Neuronal stem cell (in vitro differentiated cells): ENCODE measurements at regions not wholly inside any gene's neighbourhood (a gene's known extent, or its start where the extent isn't known, plus 50 kb on each side); places are given as distances from the start of the nearest gene placed in this dataset.

ENCODE experiments used
- DNase-seq: peaks from one replicate; pipeline ENCODE4 v3.0.0-alpha.2; 2013; ENCODE audit warnings: low spot score
- H2AFZ ChIP-seq: one replicate; pipeline ENCODE4 v1.6.1; 2013; ENCODE audit warnings: mild to moderate bottlenecking, low read length, inconsistent platforms
- H2AK5ac ChIP-seq: 2 replicates; pipeline ENCODE4 v1.6.1; 2013; ENCODE audit warnings: low read depth, mild to moderate bottlenecking, inconsistent platforms, low read length, moderate library complexity, mixed read lengths
- H2BK120ac ChIP-seq: 2 replicates; pipeline ENCODE4 v1.6.1; 2013; ENCODE audit warnings: low read depth, mild to moderate bottlenecking, inconsistent platforms, low read length, moderate library complexity, mixed read lengths
- H2BK12ac ChIP-seq: one replicate; pipeline ENCODE4 v1.6.1; 2013; ENCODE audit warnings: low read length, inconsistent platforms
- H2BK15ac ChIP-seq: 2 replicates; pipeline ENCODE4 v1.6.1; 2013; ENCODE audit warnings: mild to moderate bottlenecking, low read length, inconsistent platforms, mixed read lengths
- H2BK5ac ChIP-seq: one replicate; pipeline ENCODE4 v1.6.1; 2013; ENCODE audit warnings: inconsistent platforms, mild to moderate bottlenecking, low read length, moderate library complexity
- H3K14ac ChIP-seq: one replicate; pipeline ENCODE4 v1.6.1; 2013; ENCODE audit warnings: low read length, inconsistent platforms
- H3K18ac ChIP-seq: 2 replicates; pipeline ENCODE4 v1.6.1; 2013; ENCODE audit warnings: low read length, inconsistent platforms
- H3K23ac ChIP-seq: 2 replicates; pipeline ENCODE4 v1.6.1; 2013; ENCODE audit warnings: low read depth, mild to moderate bottlenecking, mixed read lengths, low read length, inconsistent platforms; ENCODE audit not compliant: poor library complexity
- H3K27ac ChIP-seq: replicated peaks from 3 replicates; pipeline ENCODE4 v1.5.1; 2013; ENCODE audit warnings: low read length, inconsistent platforms
- H3K27me3 ChIP-seq, 3 experiments: 2 replicates each; pipeline ENCODE4 v1.6.1; 2013; ENCODE audit warnings: low read length in 3 of 3, mild to moderate bottlenecking in 2 of 3, inconsistent platforms in 1 of 3, low read depth in 1 of 3, mixed read lengths in 1 of 3, moderate library complexity in 1 of 3; ENCODE audit not compliant: control insufficient read depth in 3 of 3, insufficient read depth in 3 of 3
- H3K36me3 ChIP-seq, 2 donors: replicated peaks in 1 of 2; 2 replicates each; pipeline ENCODE4 v1.6.1; 2013; ENCODE audit warnings: low read length in 2 of 2; ENCODE audit not compliant: control insufficient read depth in 2 of 2, insufficient read depth in 2 of 2
- H3K4ac ChIP-seq: 2 replicates; pipeline ENCODE4 v1.6.1; 2013; ENCODE audit warnings: inconsistent platforms, mild to moderate bottlenecking, low read length, moderate library complexity
- H3K4me1 ChIP-seq, 2 donors: 1 replicate in 1 of 2; 2 replicates in 1 of 2; pipeline ENCODE4 v1.6.1; 2013; ENCODE audit warnings: low read length in 2 of 2, low read depth in 1 of 2; ENCODE audit not compliant: control insufficient read depth in 2 of 2, insufficient read depth in 1 of 2
- H3K4me2 ChIP-seq: one replicate; pipeline ENCODE4 v1.6.1; 2013; ENCODE audit warnings: mild to moderate bottlenecking, low read length, inconsistent platforms; ENCODE audit not compliant: insufficient read depth, poor library complexity, severe bottlenecking
- H3K4me3 ChIP-seq, 2 donors: 2 replicates each; pipeline ENCODE4 v1.5.1; 2013; ENCODE audit warnings: low read length in 2 of 2, mild to moderate bottlenecking in 2 of 2, inconsistent platforms in 1 of 2, moderate library complexity in 1 of 2
- H3K79me1 ChIP-seq: one replicate; pipeline ENCODE4 v1.6.1; 2013; ENCODE audit warnings: low read depth, mild to moderate bottlenecking, inconsistent platforms, low read length, moderate library complexity
- H3K9ac ChIP-seq: one replicate; pipeline ENCODE4 v1.6.1; 2013; ENCODE audit warnings: mild to moderate bottlenecking, low read depth, low read length, inconsistent platforms; ENCODE audit not compliant: poor library complexity
- H3K9me3 ChIP-seq, 2 donors: replicated peaks in 1 of 2; 2 replicates each; pipeline versions ENCODE3 to v1.6.1; 2013; ENCODE audit warnings: low read length in 2 of 2, mild to moderate bottlenecking in 2 of 2, inconsistent platforms in 1 of 2, low read depth in 1 of 2, mixed read lengths in 1 of 2, moderate library complexity in 1 of 2; ENCODE audit not compliant: control insufficient read depth in 2 of 2, insufficient read depth in 1 of 2
- H4K8ac ChIP-seq: one replicate; pipeline ENCODE4 v1.6.1; 2013; ENCODE audit warnings: low read depth, mild to moderate bottlenecking, inconsistent platforms, low read length, moderate library complexity
- H4K91ac ChIP-seq: one replicate; pipeline ENCODE4 v1.6.1; 2013; ENCODE audit warnings: low read length, low read depth, mild to moderate bottlenecking, inconsistent platforms; ENCODE audit not compliant: poor library complexity
- WGBS, 2 donors: extraction: QIAGEN DNeasy Blood & Tissue Kit; methylation state at CpG; one replicate each; pipeline ENCODE4 v1.1.7; 2013; ENCODE audit warnings: missing lambda C conversion rate in 2 of 2, mixed read lengths in 1 of 2; ENCODE audit not compliant: insufficient read length in 2 of 2, insufficient replicate concordance in 1 of 2; ENCODE audit errors: extremely low coverage in 2 of 2; 5-methylcytosine and 5-hydroxymethylcytosine counted together

GRCh38 chr14:95818581-95818980 lies 58.1 kb upstream of the TUNAR start:
- H4K91ac ChIP-seq: no peak overlapping the region
- H4K8ac ChIP-seq: no peak overlapping the region
- H3K27ac ChIP-seq: no peak overlapping the region
- no peaks in the 10 kb centered on the region for H3K79me1 ChIP-seq
- no peak overlapping the region for H3K18ac ChIP-seq
- no peak overlapping the region for H3K4me2 ChIP-seq
- H2AK5ac ChIP-seq: no peak overlapping the region
- H2BK120ac ChIP-seq: no peak overlapping the region
- no peak overlapping the region for H2AFZ ChIP-seq
- no CpG with 5 or more reads among the region's 5 CpGs for WGBS, 2 donors
- no peaks in the 10 kb centered on the region for H3K36me3 ChIP-seq
- H3K4ac ChIP-seq: no peak overlapping the region
- no peak overlapping the region for H3K23ac ChIP-seq
- H3K14ac ChIP-seq: no peak overlapping the region
- peaks cover 0 to 3% of the 10 kb centered on the region in 2 donors for H3K4me1 ChIP-seq
- no peak overlapping the region for H3K9ac ChIP-seq
- H2BK12ac ChIP-seq: no peak overlapping the region
- no peaks in the 10 kb centered on the region for H3K9me3 ChIP-seq
- H2BK5ac ChIP-seq: no peak overlapping the region
- peaks cover 0 to 4% (median 0%) of the 10 kb centered on the region in 3 experiments for H3K27me3 ChIP-seq
- no peak overlapping the region for H2BK15ac ChIP-seq
- no peak for DNase-seq
- no peak overlapping the region for H3K4me3 ChIP-seq

- Histone ChIP-seq H3K4me3 (no peak overlapping the region), H2BK5ac (no peak overlapping the region), H3K9me3 (no peaks in the 10 kb centered on the region), H4K91ac (no peak overlapping the region), H2BK12ac (no peak overlapping the region), H3K79me1 (no peaks in the 10 kb centered on the region), H3K14ac (no peak overlapping the region), H3K18ac (no peak overlapping the region), H3K4me2 (no peak overlapping the region), H3K27me3 (peaks cover 0 to 4% (median 0%) of the 10 kb centered on the region in 3 experiments), H2BK15ac (no peak overlapping the region), H2BK120ac (no peak overlapping the region), H4K8ac (no peak overlapping the region), H3K36me3 (no peaks in the 10 kb centered on the region), H3K4me1 (peaks cover 0 to 3% of the 10 kb centered on the region in 2 donors), H3K4ac (no peak overlapping the region), H2AFZ (no peak overlapping the region), H3K27ac (no peak overlapping the region), H3K9ac (no peak overlapping the region), H2AK5ac (no peak overlapping the region), H3K23ac (no peak overlapping the region)
- DNase-seq: no peak
- WGBS, 2 donors: no CpG with 5 or more reads among the region's 2 CpGs
These were observed 59.4 kb upstream of the TUNAR start for GRCh38 chr14:95817271-95817670.

GRCh38 chr14:95816539-95816938 lies 60.1 kb upstream of the TUNAR start:
- Histone ChIP-seq H2BK15ac (no peak overlapping the region), H3K14ac (no peak overlapping the region), H3K4me1 (peaks cover 0 to 3% of the 10 kb centered on the region in 2 donors), H2AK5ac (no peak overlapping the region), H3K4me3 (no peak overlapping the region), H3K4me2 (no peak overlapping the region), H3K79me1 (no peaks in the 10 kb centered on the region), H3K27ac (no peak overlapping the region), H2AFZ (no peak overlapping the region), H2BK5ac (no peak overlapping the region), H2BK12ac (no peak overlapping the region), H3K18ac (no peak overlapping the region), H3K23ac (no peak overlapping the region), H3K9me3 (no peaks in the 10 kb centered on the region), H3K27me3 (peaks cover 0 to 4% (median 0%) of the 10 kb centered on the region in 3 experiments), H4K91ac (no peak overlapping the region), H3K36me3 (no peaks in the 10 kb centered on the region), H3K9ac (no peak overlapping the region), H4K8ac (no peak overlapping the region), H3K4ac (no peak overlapping the region), H2BK120ac (no peak overlapping the region)
- WGBS, 2 donors: no CpG with 5 or more reads among the region's 7 CpGs
- DNase-seq: no peak

GRCh38 chr14:95815226-95815690 lies 61.4 kb upstream of the TUNAR start:
- peaks cover 0 to 3% of the 10 kb centered on the region in 2 donors for H3K4me1 ChIP-seq
- H4K8ac ChIP-seq: no peak overlapping the region
- no peaks in the 10 kb centered on the region for H3K79me1 ChIP-seq
- no peak overlapping the region for H3K9ac ChIP-seq
- no peak overlapping the region for H3K27ac ChIP-seq
- no peak overlapping the region for H3K4ac ChIP-seq
- no peak overlapping the region for H3K14ac ChIP-seq
- no peak overlapping the region for H2BK15ac ChIP-seq
- H2BK12ac ChIP-seq: no peak overlapping the region
- H3K9me3 ChIP-seq: no peaks in the 10 kb centered on the region
- no CpG with 5 or more reads among the region's 11 CpGs for WGBS, 2 donors
- H3K4me3 ChIP-seq: no peak overlapping the region
- H2BK120ac ChIP-seq: no peak overlapping the region
- H3K36me3 ChIP-seq: no peaks in the 10 kb centered on the region
- H2AK5ac ChIP-seq: no peak overlapping the region
- no peak overlapping the region for H3K23ac ChIP-seq
- H3K18ac ChIP-seq: no peak overlapping the region
- DNase-seq: no peak
- H3K27me3 ChIP-seq: peaks cover 0 to 4% (median 0%) of the 10 kb centered on the region in 3 experiments
- no peak overlapping the region for H2BK5ac ChIP-seq
- no peak overlapping the region for H4K91ac ChIP-seq
- H2AFZ ChIP-seq: no peak overlapping the region
- H3K4me2 ChIP-seq: no peak overlapping the region
